K562 (cell line): ENCODE measurements at regions not wholly inside any gene's neighbourhood (a gene's known extent, or its start where the extent isn't known, plus 50 kb on each side); places are given as distances from the start of the nearest gene placed in this dataset.

Experiments used
- ATAC-seq: fragments of 200-7000 bp; cut with Tn5 transposase; 3 replicates; pipeline ENCODE4 v1.9.1; 2020; ENCODE audit warnings: moderate library complexity
- BruUV-seq: library from RNA; stranded (reverse); fragments of 400-500 nt; replicated peaks from 2 replicates; lab custom pipeline; 2021; lab: Mats Ljungman, UMichigan
- CTCF ChIA-PET: fragments of 300-600 bp; formaldehyde crosslinking; extraction: SDS; loops from one replicate; lab custom pipeline; 2021; ENCODE audit warnings: low intra/inter-chr PET ratio; lab: Yijun Ruan, JAX
- POLR2A ChIA-PET: fragments of 300-600, 350-650 bp; sonication (Branson Sonifier 250); formaldehyde crosslinking; extraction: SDS; loops from one replicate; lab custom pipeline; 2021; ENCODE audit warnings: antibody characterized with exemption, inconsistent platforms; lab: Yijun Ruan, JAX
- DNase-seq, 4 experiments: peaks; one replicate each; pipeline versions ENCODE4 v3.0.0 to v3.0.0-alpha.2; 2011 to 2018; ENCODE audit warnings: low spot score in 3 of 4, mixed read lengths in 3 of 4; ENCODE audit errors: extremely low read depth in 1 of 4
- FAIRE-seq: peaks from 2 replicates; lab custom pipeline; 2011; peaks lifted over from hg19 to GRCh38; lab: Jason Lieb, UNC
- H2AFZ ChIP-seq: 2 replicates; pipeline ENCODE4 v1.6.0; 2011; ENCODE audit warnings: low read depth, low read length, control low read depth, inconsistent platforms
- H3K27ac ChIP-seq: fragments of 200-600 bp; 3 replicates; pipeline ENCODE4 v1.8.0; 2011; ENCODE audit warnings: low read depth, mild to moderate bottlenecking, control low read depth, inconsistent platforms, low read length, moderate library complexity, mixed read lengths; ENCODE audit errors: extremely low read depth
- H3K27me3 ChIP-seq, 2 experiments: fragments of 300-600 bp in 1 of 2; 2 replicates in 1 of 2; 3 replicates in 1 of 2; pipeline versions ENCODE4 v1.6.0 to v1.8.0; 2011; ENCODE audit warnings: inconsistent platforms in 2 of 2, low read length in 2 of 2, mild to moderate bottlenecking in 1 of 2, mixed read lengths in 1 of 2, moderate library complexity in 1 of 2; ENCODE audit not compliant: control insufficient read depth in 2 of 2, insufficient read depth in 2 of 2
- H3K36me3 ChIP-seq: fragments of 300-600 bp; 3 replicates; pipeline ENCODE4 v1.8.0; 2011; ENCODE audit warnings: mild to moderate bottlenecking, low read length, inconsistent platforms; ENCODE audit not compliant: control insufficient read depth, insufficient read depth
- H3K4me1 ChIP-seq, 2 experiments: fragments of 200-600 bp in 1 of 2; replicated peaks in 1 of 2; 2 replicates in 1 of 2; 3 replicates in 1 of 2; pipeline versions ENCODE4 v1.5.1 to v1.8.0; 2011; ENCODE audit warnings: inconsistent platforms in 2 of 2, low read length in 2 of 2, mild to moderate bottlenecking in 1 of 2, mixed read lengths in 1 of 2, moderate library complexity in 1 of 2; ENCODE audit not compliant: control insufficient read depth in 2 of 2, insufficient read depth in 2 of 2
- H3K4me2 ChIP-seq: 2 replicates; pipeline ENCODE4 v1.6.1; 2011; ENCODE audit warnings: low read length, control low read depth, inconsistent platforms, mixed read lengths; ENCODE audit not compliant: insufficient read depth
- H3K4me3 ChIP-seq: fragments of 200-600 bp; sonication (generic), shearing (Covaris generic); 2 replicates; pipeline ENCODE4 v1.5.1; 2016; ENCODE audit warnings: control low read depth, inconsistent platforms
- H3K79me2 ChIP-seq: fragments of 200-600 bp; 3 replicates; pipeline ENCODE4 v1.8.0; 2011; ENCODE audit warnings: low read length, inconsistent platforms; ENCODE audit not compliant: control insufficient read depth, insufficient read depth
- H3K9ac ChIP-seq, 2 experiments: 2 replicates each; pipeline versions ENCODE4 v1.6.0 to v1.6.1; 2011; ENCODE audit warnings: low read depth in 2 of 2, low read length in 2 of 2, control low read depth in 1 of 2, inconsistent platforms in 1 of 2, mild to moderate bottlenecking in 1 of 2, mixed read lengths in 1 of 2; ENCODE audit not compliant: insufficient read depth in 1 of 2
- H3K9me1 ChIP-seq: one replicate; pipeline ENCODE4 v1.6.0; 2011; ENCODE audit warnings: inconsistent platforms, mild to moderate bottlenecking, low read length, moderate library complexity; ENCODE audit not compliant: control insufficient read depth, insufficient read depth
- H3K9me3 ChIP-seq: replicated peaks from 2 replicates; pipeline ENCODE4 v1.5.1; 2011; ENCODE audit warnings: low read depth, low read length, inconsistent platforms; ENCODE audit not compliant: control insufficient read depth, insufficient read depth
- H4K20me1 ChIP-seq: replicated peaks from 2 replicates; pipeline ENCODE4 v1.6.1; 2011; ENCODE audit warnings: low read length, inconsistent platforms, mixed read lengths; ENCODE audit not compliant: control insufficient read depth, insufficient read depth
- BRD4 ChIP-seq: fragments of 200-600 bp; sonication (generic); IDR thresholded peaks from 2 replicates; pipeline ENCODE4 v1.6.1; 2017; ENCODE audit warnings: inconsistent platforms
- DACH1 ChIP-seq: fragments of 450-650 bp; IDR thresholded peaks from 2 replicates; pipeline ENCODE4 v1.6.1; 2018; ENCODE audit not compliant: partially characterized antibody
- EHMT2 ChIP-seq: fragments of 450-650 bp; IDR thresholded peaks from 2 replicates; pipeline ENCODE4 v1.6.1; 2018; ENCODE audit warnings: antibody characterized with exemption
- HDGF ChIP-seq: fragments of 450-650 bp; IDR thresholded peaks from 2 replicates; pipeline ENCODE4 v1.6.1; 2016
- HNRNPL ChIP-seq: fragments of 200-400 bp; formaldehyde crosslinking; IDR thresholded peaks from 2 replicates; pipeline ENCODE4 v1.6.1; 2017; ENCODE audit warnings: low read depth, mild to moderate bottlenecking, low read length
- HNRNPUL1 ChIP-seq: fragments of 200-400 bp; formaldehyde crosslinking; IDR thresholded peaks from 2 replicates; pipeline ENCODE4 v1.6.1; 2017; ENCODE audit warnings: low read length
- KDM2B ChIP-seq: fragments of 250-450 bp; sonication (Bioruptor Pico); IDR thresholded peaks from 2 replicates; pipeline ENCODE4 v1.8.0; 2021; ENCODE audit warnings: mild to moderate bottlenecking, moderate library complexity
- MEF2D ChIP-seq: conservative IDR thresholded peaks from 2 replicates; pipeline ENCODE4 v1.6.1; 2016; ENCODE audit warnings: low read depth, missing genetic modification characterization, missing compliant biosample characterization
- PHF8 ChIP-seq: fragments of 200-600 bp; sonication (generic); IDR thresholded peaks from 2 replicates; pipeline ENCODE4 v1.6.1; 2012; ENCODE audit warnings: mixed run types, mild to moderate bottlenecking, inconsistent platforms, low read length, moderate library complexity, borderline replicate concordance
- RUNX1 ChIP-seq: sonication (generic); IDR thresholded peaks from 2 replicates; pipeline ENCODE4 v1.6.1; 2016; ENCODE audit warnings: antibody characterized with exemption, low read depth
- ZNF586 ChIP-seq: fragments of 450-650 bp; formaldehyde crosslinking; conservative IDR thresholded peaks from 2 replicates; pipeline ENCODE4 v1.4.0; 2020; ENCODE audit warnings: mild to moderate bottlenecking, moderate library complexity
- ZNF589 ChIP-seq: fragments of 200-800 bp; sonication (Bioruptor generic); IDR thresholded peaks from 2 replicates; pipeline ENCODE4 v1.6.1; 2016; ENCODE audit warnings: low read depth, missing genetic modification characterization, missing compliant biosample characterization
- WGBS: fragments of 100-300 bp; shearing (Covaris generic); methylation state at CpG from one replicate; pipeline ENCODE4 v1.1.6; 2016; ENCODE audit warnings: low coverage, mixed read lengths; ENCODE audit not compliant: insufficient coverage; ENCODE audit errors: missing lambda C conversion rate; 5-methylcytosine and 5-hydroxymethylcytosine counted together
- in situ Hi-C: fragments of 300-500 bp; cut with MboI; formaldehyde crosslinking; loops from 4 replicates; pipeline ENCODE4 v1.15.0; 2018; ENCODE audit warnings: inconsistent platforms, mixed read lengths
- intact Hi-C: fragments of 100-400 bp; cut with micrococcal nuclease; formaldehyde crosslinking; loops from 2 replicates; pipeline ENCODE4 v1.14.2; 2022
- TF ChIP-seq, protein P1 (sequence below): sonication (generic); formaldehyde crosslinking; IDR thresholded peaks from 2 replicates; pipeline ENCODE4 v1.8.1; 2023; ENCODE audit warnings: mild to moderate bottlenecking, missing genetic modification reagents
- TF ChIP-seq, protein P2 (sequence below), 2 experiments: fragments of 250-450 bp in 1 of 2; fragments of 450-650 bp in 1 of 2; sonication (Bioruptor Pico) in 1 of 2; IDR thresholded peaks; 2 replicates each; pipeline versions ENCODE4 v1.6.1 to v1.8.0; 2016 to 2021; ENCODE audit warnings: mild to moderate bottlenecking in 2 of 2, moderate library complexity in 2 of 2, missing compliant biosample characterization in 1 of 2, missing genetic modification characterization in 1 of 2

DNA sequence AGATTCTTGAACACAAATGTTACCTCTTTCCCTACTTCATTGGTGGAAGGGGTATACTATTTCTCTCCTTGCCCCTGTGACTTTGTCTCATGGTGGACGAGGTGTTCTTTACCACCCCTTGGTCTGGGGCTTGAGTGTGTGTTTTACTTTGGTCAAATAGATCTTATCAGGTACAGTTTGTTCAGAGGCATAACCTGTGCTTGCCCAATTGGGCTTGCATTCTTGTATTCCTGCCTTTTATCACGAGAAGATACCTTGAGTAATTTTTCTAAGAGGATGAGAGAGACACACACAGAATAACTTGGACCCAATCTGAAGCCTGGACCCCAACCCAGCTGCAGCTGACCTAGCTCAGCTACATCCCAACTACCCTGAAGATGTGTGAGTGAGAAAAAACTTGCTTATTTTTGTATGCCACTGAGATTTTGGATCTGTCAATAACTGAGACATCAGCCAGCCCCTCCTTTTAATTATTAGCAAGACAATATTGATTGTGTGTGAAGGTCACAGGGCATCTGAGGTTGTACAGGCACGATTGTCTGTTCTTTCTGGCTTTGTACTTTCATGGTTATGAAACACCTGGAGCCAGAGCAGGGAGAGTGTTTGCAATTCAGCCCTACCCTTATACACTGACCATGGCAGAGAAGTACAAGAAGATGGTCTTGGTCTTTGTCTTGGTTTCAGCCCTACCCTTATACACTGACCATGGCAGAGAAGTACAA is 204.7 kb upstream of the SLC35B3 start:
- H3K4me1 ChIP-seq = no peaks in the 10 kb centered on the region
- H3K36me3 ChIP-seq = no peaks in the 10 kb centered on the region
- no peak for TF ChIP-seq KDM2B
- TF ChIP-seq DACH1 = no peak
- TF ChIP-seq ZNF589 = no peak
- no peak for TF ChIP-seq RUNX1
- TF ChIP-seq, protein P1, sequence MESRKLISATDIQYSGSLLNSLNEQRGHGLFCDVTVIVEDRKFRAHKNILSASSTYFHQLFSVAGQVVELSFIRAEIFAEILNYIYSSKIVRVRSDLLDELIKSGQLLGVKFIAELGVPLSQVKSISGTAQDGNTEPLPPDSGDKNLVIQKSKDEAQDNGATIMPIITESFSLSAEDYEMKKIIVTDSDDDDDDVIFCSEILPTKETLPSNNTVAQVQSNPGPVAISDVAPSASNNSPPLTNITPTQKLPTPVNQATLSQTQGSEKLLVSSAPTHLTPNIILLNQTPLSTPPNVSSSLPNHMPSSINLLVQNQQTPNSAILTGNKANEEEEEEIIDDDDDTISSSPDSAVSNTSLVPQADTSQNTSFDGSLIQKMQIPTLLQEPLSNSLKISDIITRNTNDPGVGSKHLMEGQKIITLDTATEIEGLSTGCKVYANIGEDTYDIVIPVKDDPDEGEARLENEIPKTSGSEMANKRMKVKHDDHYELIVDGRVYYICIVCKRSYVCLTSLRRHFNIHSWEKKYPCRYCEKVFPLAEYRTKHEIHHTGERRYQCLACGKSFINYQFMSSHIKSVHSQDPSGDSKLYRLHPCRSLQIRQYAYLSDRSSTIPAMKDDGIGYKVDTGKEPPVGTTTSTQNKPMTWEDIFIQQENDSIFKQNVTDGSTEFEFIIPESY (CRISPR knock-in tag) = no peak
- TF ChIP-seq BRD4 = no peak
- no peak for TF ChIP-seq HDGF
- no peak for TF ChIP-seq PHF8
- no peak for TF ChIP-seq MEF2D (tag)
- TF ChIP-seq HNRNPL = no peak
- TF ChIP-seq, protein P2, sequence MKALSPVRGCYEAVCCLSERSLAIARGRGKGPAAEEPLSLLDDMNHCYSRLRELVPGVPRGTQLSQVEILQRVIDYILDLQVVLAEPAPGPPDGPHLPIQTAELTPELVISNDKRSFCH (CRISPR knock-in tag; IDR thresholded peaks at IDR 0.05) = no peak
- TF ChIP-seq, protein P2 (tag; IDR thresholded peaks at IDR 0.05) = no peak
- TF ChIP-seq ZNF586 (CRISPR knock-in tag) = no peak
- TF ChIP-seq HNRNPUL1 = no peak
- TF ChIP-seq EHMT2 = no peak
- CTCF ChIA-PET = no interaction called here
- in situ Hi-C loops = no loop called here
- no peaks in the 10 kb centered on the region for H3K27me3 ChIP-seq
- H3K9ac ChIP-seq = no peak overlapping the region
- H3K27ac ChIP-seq = no peak overlapping the region
- ATAC-seq (no peak), FAIRE-seq (no peak), DNase-seq (no peak)
- H3K4me2 ChIP-seq = no peak overlapping the region
- H3K4me3 ChIP-seq = no peak overlapping the region
- intact Hi-C loops = no loop called here
- no TSS peak for BruUV-seq
- POLR2A ChIA-PET = no interaction called here
- WGBS = 0% methylated on average over 3 of the region's 3 CpGs
- no peaks in the 10 kb centered on the region for H3K9me1 ChIP-seq
- H4K20me1 ChIP-seq = no peaks in the 10 kb centered on the region
- no peaks in the 10 kb centered on the region; the same call in none of the 2 replicates for H3K9me3 ChIP-seq
- H3K79me2 ChIP-seq = no peaks in the 10 kb centered on the region
- H2AFZ ChIP-seq = no peak overlapping the region
